Left cardiac atrium (tissue), 4 donors: ENCODE measurements at regions not wholly inside any gene's neighbourhood (a gene's known extent, or its start where the extent isn't known, plus 50 kb on each side); places are given as distances from the start of the nearest gene placed in this dataset.
"Not testable (repeated sequence)": the region's sequence is repeated elsewhere in the genome, so short reads cannot be mapped to it uniquely, and the experiment has no call there.

ENCODE experiments used
- ATAC-seq, 2 donors: fragments of 200-7000 bp; cut with Tn5 transposase; one replicate each; pipeline ENCODE4 v1.9.1; 2020; ENCODE audit warnings: mild to moderate bottlenecking in 2 of 2, moderate library complexity in 2 of 2
- DNase-seq: peaks from one replicate; pipeline ENCODE4 v3.0.0-alpha.2; 2020
- intact Hi-C, 2 donors: fragments of 100-400 bp; cut with DNase I; formaldehyde crosslinking; loops; one replicate each; pipeline versions ENCODE4 v1.14.1 to v1.15.1; 2022 to 2023
- donor health status: DM: no; HTN: yes; CAD: no.
- donor health status: DM: no; HTN: yes; CAD: no; lungs with severe emphysema.
- donor health status: DM: yes; HTN: yes; CAD: no.
- donor health status: Dilated cardiomyopathy.

- intact Hi-C loops = no loop called here
- no peak for ATAC-seq
- no peak for DNase-seq
Measured at GRCh38 chr12:84436134-84436533, 476.5 kb downstream of the SLC6A15 start.

- DNase-seq (no peak), ATAC-seq (no peak)
- intact Hi-C loops = no loop called here
Measured at GRCh38 chr12:84435682-84436081, 476.9 kb downstream of the SLC6A15 start.

- no peak for ATAC-seq
Measured at GRCh38 chr12:84422340-84422739, 490.3 kb downstream of the SLC6A15 start.

GRCh38 chr12:84421103-84421502, 491.5 kb downstream of the SLC6A15 start:
- intact Hi-C loops = no loop called here
- ATAC-seq = no peak
- no peak for DNase-seq

More at GRCh38 chr12:84422340-84422739, 490.3 kb downstream of the SLC6A15 start:
- DNase-seq = no peak
- intact Hi-C loops = no loop called here

GRCh38 chr12:84416626-84417025, 496.0 kb downstream of the SLC6A15 start:
- intact Hi-C loops = no loop called here
- DNase-seq (no peak), ATAC-seq (no peak)

- ATAC-seq = no peak
- no peak for DNase-seq
- intact Hi-C loops = no loop called here
Measured at GRCh38 chr12:84415946-84416345, 496.7 kb downstream of the SLC6A15 start.

GRCh38 chr12:84413656-84414055, 498.9 kb downstream of the SLC6A15 start:
- no peak for ATAC-seq
- intact Hi-C loops = no loop called here
- DNase-seq = no peak

GRCh38 chr12:84412226-84412625, 500.4 kb downstream of the SLC6A15 start:
- intact Hi-C loops = no loop called here
- no peak for ATAC-seq
- no peak for DNase-seq

- DNase-seq (no peak), ATAC-seq (no peak)
- intact Hi-C loops = no loop called here
Measured at GRCh38 chr12:84411031-84411430, 501.6 kb downstream of the SLC6A15 start.

- DNase-seq (no peak), ATAC-seq (no peak)
- intact Hi-C loops = no loop called here
Measured at GRCh38 chr12:84408936-84409335, 503.7 kb downstream of the SLC6A15 start.

GRCh38 chr12:84406720-84407119, 505.9 kb downstream of the SLC6A15 start:
- ATAC-seq, intact Hi-C loops, DNase-seq: not testable (repeated sequence)

- ATAC-seq (no peak), DNase-seq (no peak)
- intact Hi-C loops = loop anchor here in 1 of 2 donors (5.0 kb wide), 1 partner anchor 1711 kb away; the partner anchor contains the start of gene TMTC2
Measured at GRCh38 chr12:84397846-84398245, 514.8 kb downstream of the SLC6A15 start.

GRCh38 chr12:84397263-84397662, 515.3 kb downstream of the SLC6A15 start:
- ATAC-seq (no peak), DNase-seq (no peak)
- intact Hi-C loops = loop anchor here in 1 of 2 donors (5.0 kb wide), 1 partner anchor 1710 kb away; the partner anchor contains the start of gene TMTC2

- intact Hi-C loops, ATAC-seq, DNase-seq: not testable (repeated sequence)
Measured at GRCh38 chr12:84391176-84391575, 521.4 kb downstream of the SLC6A15 start.

GRCh38 chr12:84384384-84384783, 528.2 kb downstream of the SLC6A15 start:
- intact Hi-C loops = no loop called here
- no peak for DNase-seq
- ATAC-seq = no peak

GRCh38 chr12:84382486-84382885, 530.1 kb downstream of the SLC6A15 start:
- DNase-seq, ATAC-seq, intact Hi-C loops: not testable (repeated sequence)

- intact Hi-C loops = no loop called here
- DNase-seq = no peak
- ATAC-seq = no peak
Measured at GRCh38 chr12:84376320-84376719, 536.3 kb downstream of the SLC6A15 start.

- intact Hi-C loops = no loop called here
- ATAC-seq = no peak
- no peak for DNase-seq
Measured at GRCh38 chr12:84375449-84376170, 537.0 kb downstream of the SLC6A15 start.

GRCh38 chr12:84362552-84362897, 550.1 kb downstream of the SLC6A15 start:
- ATAC-seq = no peak
- intact Hi-C loops = no loop called here
- DNase-seq = no peak

- intact Hi-C loops = no loop called here
- no peak for ATAC-seq
Measured at GRCh38 chr12:84361651-84362551, 550.7 kb downstream of the SLC6A15 start.

More at GRCh38 chr12:84361651-84362551, 550.7 kb downstream of the SLC6A15 start:
- no peak for DNase-seq
